GM18498 (cell line): ENCODE measurements at regions not wholly inside any gene's neighbourhood (a gene's known extent, or its start where the extent isn't known, plus 50 kb on each side); places are given as distances from the start of the nearest gene placed in this dataset.
"Not testable (repeated sequence)": the region's sequence is repeated elsewhere in the genome, so short reads cannot be mapped to it uniquely, and the experiment has no call there.

ENCODE experiments used
- ATAC-seq: cut with Tn5 transposase; IDR thresholded peaks from one replicate; pipeline ENCODE4 v1.9.1; 2021; ENCODE audit warnings: mild to moderate bottlenecking, moderate library complexity; ENCODE audit not compliant: unreplicated experiment

- ATAC-seq: no peak
Measured at GRCh38 chr16:65716737-65717700, 595.2 kb upstream of the CDH11 start.

DNA sequence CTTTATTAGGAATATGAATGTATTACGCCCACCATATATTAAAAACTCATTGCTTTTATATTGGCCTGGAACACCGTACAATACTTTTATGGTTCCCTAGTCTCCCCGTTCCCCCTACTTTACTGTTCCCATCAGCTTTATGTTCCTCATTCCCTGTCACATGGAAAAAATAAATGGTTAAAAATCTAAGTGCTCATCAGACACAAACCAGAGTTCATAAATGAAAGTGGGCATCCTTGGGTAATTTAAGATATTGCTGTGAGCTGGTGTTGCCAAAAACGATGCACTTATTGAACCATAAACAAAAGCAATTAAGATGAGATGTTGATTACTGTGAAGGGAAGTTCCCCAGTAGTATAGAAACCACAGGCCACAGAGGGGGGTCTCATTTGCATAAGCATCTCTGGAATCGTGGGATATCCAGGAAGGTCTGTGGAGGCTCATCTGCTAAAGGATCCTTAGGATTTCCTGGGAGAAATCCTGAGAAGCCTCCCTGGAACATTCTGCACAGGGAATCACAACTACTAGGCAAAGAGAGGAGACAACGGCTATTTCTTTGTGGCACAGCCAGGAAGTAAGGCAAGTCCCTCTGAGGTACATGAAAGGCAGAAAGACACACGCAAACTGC, 591.4 kb upstream of the CDH11 start:
- no peak for ATAC-seq

DNA sequence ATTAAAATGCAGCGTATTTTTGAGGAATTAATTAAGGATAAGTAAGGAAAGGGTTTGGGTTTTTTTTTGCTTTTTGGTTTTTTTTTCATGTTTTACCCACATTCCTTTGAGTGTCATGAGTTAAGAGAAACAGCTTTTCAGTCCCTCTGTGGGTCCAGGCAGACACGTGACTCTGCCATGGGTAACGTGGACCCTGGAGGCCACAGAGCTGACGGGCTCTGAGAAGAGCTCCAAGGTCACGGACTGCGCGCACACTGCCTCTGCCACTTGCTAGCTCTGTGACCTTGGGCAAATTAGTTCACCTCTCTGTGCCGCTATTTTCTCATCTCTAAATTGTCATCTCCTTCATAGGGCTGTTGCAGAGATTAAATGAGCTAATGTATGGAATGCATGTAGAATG, 588.2 kb upstream of the CDH11 start:
- no peak for ATAC-seq

DNA sequence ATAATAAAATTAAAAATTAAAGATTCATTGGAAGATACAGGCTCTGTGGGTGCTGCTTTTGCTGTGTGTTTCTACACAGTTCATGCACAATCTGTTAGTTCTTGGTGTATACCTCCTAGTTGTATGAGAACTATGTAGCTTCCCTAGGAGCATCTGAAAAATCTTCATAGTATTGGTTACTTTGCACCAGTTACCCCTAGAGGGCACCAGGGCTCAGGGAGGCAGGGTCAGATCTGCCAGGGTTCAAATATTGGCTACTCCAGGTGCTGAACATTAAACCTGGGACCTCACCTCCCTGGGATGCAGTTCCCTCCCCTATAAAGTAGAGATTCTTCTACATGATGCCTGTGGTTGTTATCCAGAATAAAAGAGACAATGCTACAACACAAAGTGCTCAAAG, 583.0 kb upstream of the CDH11 start:
- ATAC-seq: no peak

- no peak for ATAC-seq
Measured at GRCh38 chr16:65702707-65703402, 581.0 kb upstream of the CDH11 start.

DNA sequence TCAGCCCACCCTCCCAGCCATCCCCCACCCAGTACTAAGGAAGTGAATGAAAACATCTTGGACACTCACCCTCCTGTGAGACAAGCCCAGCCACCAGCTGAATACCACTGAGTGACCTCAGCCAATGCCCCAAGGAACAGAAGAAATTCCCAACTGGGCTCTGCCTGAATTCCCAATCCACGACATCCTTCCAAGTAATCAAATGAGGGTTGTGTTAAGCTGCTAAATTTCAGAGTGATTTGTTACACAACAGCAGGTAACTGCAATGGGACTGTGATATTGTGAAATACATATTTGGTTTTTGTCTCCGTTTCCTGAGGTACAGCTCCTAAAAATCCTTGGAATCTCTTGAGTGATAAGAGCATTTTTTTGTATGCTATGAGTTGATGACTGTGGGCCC, 578.7 kb upstream of the CDH11 start:
- no peak for ATAC-seq

- ATAC-seq: no peak
Measured at GRCh38 chr16:65698791-65699321, 577.0 kb upstream of the CDH11 start.

DNA sequence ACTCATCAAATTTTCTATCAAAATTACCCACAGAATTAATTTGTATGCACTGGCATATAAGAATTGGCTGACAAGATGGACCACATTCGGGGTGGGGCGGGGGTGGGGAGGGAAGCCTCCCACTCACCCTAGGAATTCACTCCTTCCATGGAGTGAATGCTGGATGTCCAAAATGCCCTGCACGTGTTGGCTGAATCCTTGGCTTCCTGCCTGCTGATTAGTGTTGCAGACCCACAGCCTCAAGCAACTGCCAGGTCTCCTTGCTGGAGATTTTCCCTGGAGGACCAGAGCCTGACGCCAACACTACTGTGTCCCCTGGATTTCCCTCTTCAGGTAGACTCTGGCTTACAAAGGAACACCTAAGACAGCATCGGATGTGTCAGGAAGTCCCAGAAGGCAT, 575.7 kb upstream of the CDH11 start:
- no peak for ATAC-seq

DNA sequence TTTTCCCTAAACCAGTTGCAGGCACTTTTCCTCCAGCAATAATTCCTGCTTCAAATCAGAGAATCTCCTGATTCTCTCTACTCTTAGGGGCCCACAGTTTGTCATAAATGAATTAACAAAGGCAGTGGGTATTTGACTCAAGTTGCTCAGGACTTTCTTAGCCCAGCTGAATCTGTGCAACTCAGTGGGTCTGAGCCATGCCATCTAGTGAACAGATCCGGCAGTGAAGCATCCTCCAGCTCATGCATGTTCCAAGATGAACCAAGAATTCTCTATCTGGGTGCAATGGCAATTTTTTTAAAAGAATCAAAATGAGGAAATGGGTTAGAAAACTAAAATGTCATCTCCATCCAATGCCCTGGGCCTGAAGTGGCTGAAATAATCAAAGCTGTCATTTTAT, 575.2 kb upstream of the CDH11 start:
- no peak for ATAC-seq

DNA sequence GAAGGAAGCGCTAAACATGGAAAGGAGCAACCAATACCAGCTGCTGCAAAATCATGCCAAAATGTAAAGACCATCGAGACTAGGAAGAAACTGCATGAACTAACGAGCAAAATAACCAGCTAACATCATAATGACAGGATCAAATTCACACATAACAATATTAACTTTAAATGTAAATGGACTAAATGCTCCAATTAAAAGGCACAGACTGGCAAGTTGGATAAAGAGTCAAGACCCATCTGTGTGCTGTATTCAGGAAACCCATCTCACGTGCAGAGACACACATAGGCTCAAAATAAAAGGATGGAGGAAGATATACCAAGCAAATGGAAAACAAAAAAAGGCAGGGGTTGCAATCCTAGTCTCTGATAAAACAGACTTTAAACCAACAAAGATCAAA, 570.0 kb upstream of the CDH11 start:
- not testable (repeated sequence) for ATAC-seq

DNA sequence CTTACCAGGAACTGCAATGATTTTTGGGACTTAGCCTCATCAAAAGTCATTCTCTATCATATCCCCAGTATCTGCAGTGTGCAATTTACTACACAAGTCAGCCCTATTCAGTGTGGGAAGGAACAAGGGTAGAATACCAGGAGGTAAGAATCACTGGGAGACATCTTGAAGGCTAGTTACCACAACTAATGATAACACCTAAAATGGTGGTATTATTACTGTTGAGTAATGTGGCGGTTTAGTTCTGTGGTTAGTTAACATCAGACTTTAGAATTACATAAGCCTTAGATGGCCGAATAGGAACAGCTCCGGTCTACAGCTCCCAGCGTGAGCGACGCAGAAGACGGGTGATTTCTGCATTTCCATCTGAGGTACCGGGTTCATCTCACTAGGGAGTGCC, 567.9 kb upstream of the CDH11 start:
- no peak for ATAC-seq

- no peak for ATAC-seq
Measured at GRCh38 chr16:65688301-65688700, 566.4 kb upstream of the CDH11 start.

DNA sequence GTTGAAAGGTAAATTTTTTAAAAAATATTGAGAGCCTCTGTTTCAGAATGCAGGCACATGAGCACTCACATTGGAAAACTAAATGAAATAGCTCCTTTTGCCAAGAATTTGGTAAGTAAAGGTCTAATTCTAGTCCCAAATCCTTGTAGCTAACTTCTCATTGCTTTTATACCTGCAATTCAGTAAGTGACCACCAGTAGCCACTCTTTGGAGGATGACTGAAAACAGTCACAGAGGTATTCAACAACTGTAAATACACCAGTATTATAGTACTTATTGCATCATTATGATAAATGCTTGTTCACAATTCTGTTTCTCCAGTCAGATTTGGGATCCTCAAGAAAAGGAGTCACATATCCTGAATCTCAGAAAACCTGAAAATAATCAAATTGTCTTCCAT, 562.4 kb upstream of the CDH11 start:
- no peak for ATAC-seq

- no peak for ATAC-seq
Measured at GRCh38 chr16:65681406-65681805, 559.5 kb upstream of the CDH11 start.

DNA sequence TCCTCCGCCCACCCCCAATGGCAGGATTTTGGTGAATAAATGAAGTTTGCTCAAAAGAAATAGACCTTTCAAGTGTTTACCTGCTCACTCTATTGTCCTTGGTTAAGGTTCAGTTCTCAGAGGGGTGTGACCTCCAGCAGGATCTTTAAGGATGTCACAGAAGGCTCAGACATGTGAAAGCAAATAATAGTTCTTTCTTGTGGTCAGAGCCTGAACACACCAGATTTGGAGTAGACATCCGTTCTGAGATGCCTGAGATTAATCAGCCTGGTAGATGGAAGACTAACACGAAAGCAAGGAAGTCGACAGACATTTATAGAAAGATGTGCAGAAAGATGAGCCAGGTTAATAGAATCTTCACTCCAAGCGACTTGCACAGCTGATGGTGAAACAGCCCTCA, 557.9 kb upstream of the CDH11 start:
- no peak for ATAC-seq

- ATAC-seq: no peak
Measured at GRCh38 chr16:65675161-65675560, 553.3 kb upstream of the CDH11 start.

GRCh38 chr16:65672960-65673359, 551.1 kb upstream of the CDH11 start:
- ATAC-seq: no peak

GRCh38 chr16:65671071-65671470, 549.2 kb upstream of the CDH11 start:
- no peak for ATAC-seq

DNA sequence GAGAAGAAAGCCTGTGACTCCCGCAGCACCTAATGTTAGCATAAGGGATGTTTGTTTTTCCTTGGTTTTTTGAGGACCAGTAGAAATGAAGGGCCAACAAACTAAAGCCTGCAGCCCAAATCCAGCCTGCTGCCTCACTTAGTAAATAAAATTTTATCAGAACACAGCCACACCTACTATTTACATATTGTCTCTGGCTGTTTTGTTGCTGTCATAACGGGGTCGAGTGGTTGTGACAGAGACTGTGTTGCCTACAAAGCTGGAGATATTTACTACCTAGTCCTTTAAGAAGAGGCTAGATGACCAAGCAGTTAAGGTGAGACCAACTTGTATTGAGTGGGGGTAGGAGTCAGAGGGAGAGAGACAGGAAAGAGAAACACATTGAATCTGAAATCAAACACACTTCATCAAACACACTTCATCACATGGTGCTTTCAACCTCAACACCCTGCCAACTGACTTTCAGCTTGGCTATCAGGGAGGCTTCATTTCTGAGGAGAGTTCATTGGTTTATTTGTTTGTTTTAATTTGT, 546.3 kb upstream of the CDH11 start:
- no peak for ATAC-seq

GRCh38 chr16:65667011-65667578, 545.2 kb upstream of the CDH11 start:
- no peak for ATAC-seq
